ENCODE measurements at regions not wholly inside any gene's neighbourhood (a gene's known extent, or its start where the extent isn't known, plus 50 kb on each side); places are given as distances from the start of the nearest gene placed in this dataset.
"Not testable (repeated sequence)": the region's sequence is repeated elsewhere in the genome, so short reads cannot be mapped to it uniquely, and the experiment has no call there.

DNA sequence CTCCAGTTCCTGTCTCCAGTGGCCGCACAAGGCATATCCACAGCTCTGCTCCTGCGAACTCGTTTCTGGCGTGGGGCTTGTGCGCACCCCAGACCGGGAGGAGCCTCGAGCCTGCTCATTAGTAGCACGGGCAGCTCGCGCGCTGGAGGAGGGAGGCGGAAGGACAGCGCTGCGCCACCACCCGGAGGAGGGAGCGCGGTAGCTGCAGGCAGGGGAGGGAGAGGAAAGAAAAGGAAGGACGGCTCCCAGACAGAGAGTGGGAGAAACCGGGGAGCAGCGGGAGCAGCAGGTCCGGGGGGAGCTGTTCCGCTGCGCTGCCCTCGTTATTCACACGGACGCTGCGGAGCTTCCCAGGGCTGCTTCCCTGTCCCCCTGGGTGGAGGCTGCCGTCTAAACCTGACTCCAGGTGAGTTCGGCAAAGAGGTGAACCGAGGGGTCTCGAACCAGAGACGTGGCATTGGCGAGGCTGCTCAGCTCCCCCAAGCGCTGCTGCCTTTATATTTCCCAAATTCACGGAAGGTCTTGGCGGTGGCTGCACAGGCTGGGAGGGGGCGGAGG, 121.3 kb upstream of the ZNF717 start:
- no peak for DNase-seq (ENCODE audit: extremely low read depth, low read depth)
- TF ChIP-seq CTCF (IDR thresholded peaks at IDR 0.05; ENCODE audit: low read depth, low read length): no peak

GRCh38 chr3:75913800-75914350, 128.5 kb upstream of the ZNF717 start:
- DNase-seq (ENCODE audit: extremely low read depth, low read depth): no peak
- no peak for TF ChIP-seq CTCF (IDR thresholded peaks at IDR 0.05; ENCODE audit: low read depth, low read length)

DNA sequence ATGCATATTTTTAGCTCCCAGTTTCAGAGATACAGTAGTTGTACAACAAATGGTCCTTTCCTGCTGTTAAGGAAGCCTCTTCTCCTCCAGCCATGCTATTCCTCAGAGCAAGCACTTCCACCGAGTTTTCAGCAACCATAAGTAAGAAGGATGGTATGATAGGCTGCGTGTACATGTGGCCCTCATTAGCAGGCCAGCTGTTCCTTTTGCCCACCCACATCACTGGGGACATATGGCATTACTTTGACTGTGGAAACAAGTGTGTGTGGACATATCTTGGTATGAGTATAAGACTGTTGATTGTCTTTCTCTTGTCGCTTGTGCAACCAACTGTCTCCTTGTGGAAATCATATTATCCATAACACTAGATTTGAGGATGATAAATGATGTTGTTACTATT, 129.4 kb upstream of the ZNF717 start:
- not testable (repeated sequence) for DNase-seq (ENCODE audit: extremely low read depth, low read depth)

DNA sequence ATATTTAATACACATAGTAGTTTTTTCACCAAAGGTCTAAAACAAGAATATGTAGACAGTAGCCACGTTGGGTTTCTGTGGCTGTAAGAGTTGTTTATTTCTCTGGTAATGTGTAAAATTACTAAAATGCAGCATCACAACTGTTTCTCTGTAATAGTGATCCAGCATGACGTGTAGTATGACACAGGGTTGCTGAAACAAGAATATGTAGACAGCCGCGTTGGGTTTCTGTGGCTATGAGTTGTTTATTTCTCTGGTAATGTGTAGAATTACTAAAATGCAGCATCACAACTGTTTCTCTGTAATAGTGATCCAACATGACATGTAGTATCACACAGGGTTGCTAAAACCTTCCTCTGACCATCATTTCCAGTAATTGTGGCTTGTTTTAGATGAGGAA, 153.6 kb upstream of the ZNF717 start:
- TF ChIP-seq CTCF (IDR thresholded peaks at IDR 0.05; ENCODE audit: low read depth, low read length): no peak
- DNase-seq (ENCODE audit: extremely low read depth, low read depth): no peak

GRCh38 chr3:75951941-75952340, 166.6 kb upstream of the ZNF717 start:
- no peak for TF ChIP-seq CTCF (IDR thresholded peaks at IDR 0.05; ENCODE audit: low read depth, low read length)
- no peak for DNase-seq (ENCODE audit: extremely low read depth, low read depth)

DNA sequence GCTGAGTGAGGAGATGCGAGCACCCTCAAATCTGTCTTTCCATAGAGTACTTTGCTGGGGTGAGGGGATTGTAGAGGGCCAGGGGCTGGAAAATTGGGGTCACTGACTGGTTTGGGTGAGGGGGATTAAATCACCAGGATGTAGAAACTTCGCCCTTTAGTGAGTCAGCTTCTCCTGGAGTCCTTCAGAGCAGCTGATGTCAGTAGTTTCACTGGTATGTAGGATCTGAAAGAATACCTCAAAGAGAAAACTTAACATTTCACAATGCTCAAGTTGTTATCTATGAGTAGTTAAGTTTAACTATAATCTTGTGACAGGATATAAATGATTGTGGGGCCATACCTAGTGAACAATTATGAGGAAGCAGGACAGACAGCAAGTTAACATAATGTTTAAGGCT, 174.7 kb upstream of the ZNF717 start:
- DNase-seq (ENCODE audit: extremely low read depth, low read depth): not testable (repeated sequence)

DNA sequence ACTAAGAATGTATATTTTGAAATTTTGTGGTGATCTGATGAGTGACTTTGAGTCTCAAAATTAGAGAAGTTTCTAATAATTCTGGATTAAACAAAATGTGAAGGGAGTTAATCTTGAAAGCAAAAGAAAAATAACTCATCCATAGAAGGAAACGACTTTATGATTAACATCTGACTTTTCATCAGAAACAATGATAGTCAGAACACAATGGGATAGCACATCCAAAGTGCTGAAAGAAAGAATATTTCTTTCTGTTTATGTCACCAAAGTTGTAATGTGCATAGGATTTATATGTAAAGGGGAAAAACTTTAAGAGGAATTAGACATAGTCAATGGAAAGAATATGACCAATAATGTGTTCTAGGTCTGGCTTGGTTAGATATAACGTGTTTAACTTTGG, 176.7 kb upstream of the ZNF717 start:
- not testable (repeated sequence) for DNase-seq (ENCODE audit: extremely low read depth, low read depth)

DNA sequence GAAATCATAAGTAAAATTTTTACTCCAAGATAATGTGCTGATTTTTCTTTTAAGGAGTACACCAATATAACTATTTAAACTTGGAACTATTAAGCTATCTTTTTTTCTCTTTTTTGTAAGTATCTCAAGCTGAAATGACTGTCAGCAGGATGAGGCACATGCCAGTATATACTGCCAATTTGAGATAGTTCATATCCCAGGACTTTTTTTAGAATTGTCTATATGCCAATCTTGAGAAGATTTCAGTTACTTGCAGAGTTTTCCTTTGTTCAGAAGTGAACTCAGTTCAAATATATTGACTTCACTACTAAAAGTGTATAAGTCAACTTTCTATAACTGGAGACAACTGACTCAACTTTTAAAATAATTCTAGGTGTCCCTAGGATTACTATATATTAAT, 181.7 kb upstream of the ZNF717 start:
- DNase-seq (ENCODE audit: extremely low read depth, low read depth): no peak
- no peak for TF ChIP-seq CTCF (IDR thresholded peaks at IDR 0.05; ENCODE audit: low read depth, low read length)

DNA sequence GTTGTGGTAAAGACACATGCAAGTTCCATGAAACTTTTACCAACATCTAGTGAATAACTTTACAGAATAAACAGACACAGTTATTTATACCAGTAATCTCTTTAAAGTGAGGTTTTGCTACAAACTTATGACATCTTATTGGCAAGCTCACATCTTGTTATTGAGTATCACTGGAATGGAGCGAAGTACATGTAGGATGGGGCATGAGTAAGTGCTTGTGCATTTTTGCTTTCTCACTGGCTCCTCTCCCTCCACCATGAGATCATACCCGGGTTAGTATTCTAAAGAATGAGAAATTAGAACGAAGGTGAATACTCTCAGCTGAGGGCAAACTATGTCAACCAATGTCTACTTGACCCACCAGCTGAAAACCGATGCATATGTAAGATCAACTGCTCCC, 193.3 kb upstream of the ZNF717 start:
- TF ChIP-seq CTCF (IDR thresholded peaks at IDR 0.05; ENCODE audit: low read depth, low read length): no peak
- no peak for DNase-seq (ENCODE audit: extremely low read depth, low read depth)

Data from AG09319 (cell line).